Activated CD4-positive, alpha-beta T cell treated with anti-CD3 and anti-CD28 coated beads for 4 hours (primary cell): ENCODE measurements at regions not wholly inside any gene's neighbourhood (a gene's known extent, or its start where the extent isn't known, plus 50 kb on each side); places are given as distances from the start of the nearest gene placed in this dataset.
A peak's percentile ranks its signal among the peaks of the same experiment; 100 is the strongest.

Experiments
- DNase-seq, 2 donors: peaks; one replicate each; pipeline ENCODE4 v3.0.0-alpha.2; 2020

DNA sequence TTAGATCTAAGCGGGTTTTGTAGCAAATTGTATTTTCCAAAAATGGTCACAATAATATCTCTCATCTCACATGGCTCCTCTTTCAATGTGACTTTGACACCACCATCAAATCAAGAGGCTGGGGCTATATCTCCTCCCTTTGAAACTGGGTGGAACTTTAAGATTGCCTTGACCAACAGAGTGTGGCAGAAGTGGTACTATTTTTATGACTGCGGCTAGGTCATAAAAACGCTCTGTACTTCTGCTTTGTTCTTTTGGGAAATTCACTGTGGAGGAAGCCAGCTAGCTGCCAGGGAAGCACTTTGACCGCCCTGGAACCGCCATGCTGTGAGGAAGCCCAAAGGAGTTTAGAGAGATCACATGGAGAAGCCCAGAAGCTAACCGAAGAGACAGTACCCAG, 50.7 kb upstream of the ACOT11 start:
- DNase-seq, result no peak

DNA sequence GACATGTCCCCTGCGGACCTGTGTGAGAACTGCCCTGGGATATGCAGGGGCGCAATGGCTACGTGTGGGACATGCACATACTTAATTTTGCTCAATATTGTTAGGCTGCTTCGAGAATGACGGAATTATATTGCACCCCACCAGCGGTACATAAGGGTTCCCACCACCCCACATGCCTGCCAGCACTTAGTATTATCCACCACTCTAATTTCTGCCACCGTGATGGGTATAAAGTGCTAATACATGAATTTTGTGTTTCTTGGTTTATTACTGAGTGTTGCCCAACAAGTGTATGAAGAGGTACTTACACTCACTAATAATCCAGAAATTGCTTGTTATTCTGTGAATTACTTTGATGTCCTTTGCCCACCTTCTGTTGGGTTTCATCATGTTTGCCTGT, 52.1 kb upstream of the ACOT11 start:
- no peak for DNase-seq

GRCh38 chr1:54493608-54494007, 54.4 kb upstream of the ACOT11 start:
- no peak for DNase-seq

GRCh38 chr1:54490361-54491248, 57.4 kb upstream of the ACOT11 start:
- DNase-seq, result no peak

- DNase-seq, result no peak
Measured at GRCh38 chr1:54489627-54490250, 58.3 kb upstream of the ACOT11 start.

GRCh38 chr1:54488779-54489626, 59.0 kb upstream of the ACOT11 start:
- peak; percentile 63 to 68 for DNase-seq

- DNase-seq, result peak; percentile 70 to 77
Measured at GRCh38 chr1:54488065-54488750, 59.8 kb upstream of the ACOT11 start.

GRCh38 chr1:54487571-54488050, 60.4 kb upstream of the ACOT11 start:
- DNase-seq, result no peak

GRCh38 chr1:54486907-54487306, 61.1 kb upstream of the ACOT11 start:
- no peak for DNase-seq

GRCh38 chr1:54485416-54485815, 62.6 kb upstream of the ACOT11 start:
- DNase-seq, result no peak

- no peak for DNase-seq
Measured at GRCh38 chr1:54483875-54484437, 64.1 kb upstream of the ACOT11 start.

- no peak for DNase-seq
Measured at GRCh38 chr1:54481201-54481884, 66.7 kb upstream of the ACOT11 start.

GRCh38 chr1:54480525-54480848, 67.5 kb upstream of the ACOT11 start:
- no peak for DNase-seq

DNA sequence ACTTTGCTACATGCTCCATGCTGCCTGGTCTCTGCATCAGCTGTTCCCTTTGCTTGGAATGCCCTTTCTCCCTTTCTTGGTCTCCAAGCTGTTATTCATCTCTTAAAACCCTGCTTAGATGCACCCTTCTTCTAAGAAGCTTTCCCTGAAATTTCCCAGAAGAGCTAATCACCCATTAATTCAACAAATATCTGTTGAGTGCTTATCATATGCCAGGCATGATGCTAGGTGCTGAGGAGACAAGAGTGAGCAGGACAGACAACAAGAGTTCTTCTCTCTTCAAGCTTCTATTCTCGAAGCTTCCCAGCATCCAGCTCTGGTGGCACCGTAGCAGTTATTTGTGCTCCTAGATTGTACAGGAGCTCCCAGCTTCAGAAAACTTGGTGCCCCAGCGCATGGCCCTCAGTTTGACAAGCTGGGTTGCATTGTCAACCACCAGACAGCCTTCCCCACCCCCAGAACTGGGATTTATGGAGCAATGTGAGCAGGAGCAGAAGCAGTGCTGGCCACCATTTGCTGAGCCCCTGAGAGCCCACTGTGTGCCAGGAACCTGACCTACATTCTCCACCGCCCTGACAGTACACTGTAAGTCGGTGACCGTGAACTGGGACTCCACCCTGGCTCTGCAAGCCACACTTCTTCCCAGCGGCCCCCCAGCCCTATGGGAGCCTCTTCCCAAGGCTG, 68.0 kb upstream of the ACOT11 start:
- DNase-seq, result no peak

- no peak for DNase-seq
Measured at GRCh38 chr1:54479251-54479650, 68.8 kb upstream of the ACOT11 start.

DNA sequence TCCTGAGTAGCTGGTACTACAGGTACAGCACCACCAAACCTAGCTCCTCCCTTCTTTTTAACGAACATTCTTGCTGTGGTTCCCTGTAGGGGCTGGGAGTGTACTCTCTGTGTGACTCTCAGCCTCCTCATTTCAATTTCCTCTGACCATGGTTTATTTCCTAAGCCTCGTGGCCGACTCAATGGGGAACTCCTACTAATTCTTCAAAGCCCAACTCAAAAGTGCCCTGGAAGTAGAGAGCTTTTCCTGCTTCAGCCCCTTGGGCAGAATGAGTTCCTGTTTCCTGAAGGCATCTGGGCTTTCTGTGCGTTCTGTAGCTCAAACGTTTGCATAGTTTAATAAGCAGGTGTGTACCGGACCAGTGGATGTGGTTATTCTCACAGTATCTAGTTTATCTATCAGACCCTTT, 70.9 kb upstream of the ACOT11 start:
- no peak for DNase-seq

DNA sequence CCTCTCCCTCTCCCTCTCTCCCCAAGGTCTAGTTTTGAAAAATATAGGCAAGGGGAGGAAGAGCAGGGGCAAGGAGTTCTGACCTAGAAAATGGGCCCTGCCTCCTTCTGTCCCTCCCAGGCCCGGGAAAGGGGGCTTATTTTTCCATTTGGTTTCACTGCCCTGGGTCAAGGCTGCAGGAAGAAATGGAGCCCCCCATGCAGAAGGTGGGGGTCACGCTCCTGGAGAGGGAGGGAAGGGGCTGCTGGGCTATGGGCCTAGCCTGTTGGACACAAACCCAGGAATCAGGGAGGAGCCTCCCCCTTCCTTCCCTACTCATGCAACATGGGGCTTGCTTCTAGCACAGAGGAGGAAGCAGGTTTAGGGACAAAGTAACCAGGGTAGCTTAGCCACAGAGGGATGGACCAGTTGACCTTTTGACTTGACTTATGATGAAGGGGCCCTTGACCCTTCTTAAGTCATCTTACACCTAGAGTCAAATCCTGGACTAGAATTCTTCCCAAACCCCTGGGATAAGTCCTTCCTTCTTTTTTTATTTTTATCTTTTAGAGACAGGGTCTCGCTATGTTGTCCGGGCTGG, 70.4 kb upstream of the SSBP3 start:
- DNase-seq, result no peak

DNA sequence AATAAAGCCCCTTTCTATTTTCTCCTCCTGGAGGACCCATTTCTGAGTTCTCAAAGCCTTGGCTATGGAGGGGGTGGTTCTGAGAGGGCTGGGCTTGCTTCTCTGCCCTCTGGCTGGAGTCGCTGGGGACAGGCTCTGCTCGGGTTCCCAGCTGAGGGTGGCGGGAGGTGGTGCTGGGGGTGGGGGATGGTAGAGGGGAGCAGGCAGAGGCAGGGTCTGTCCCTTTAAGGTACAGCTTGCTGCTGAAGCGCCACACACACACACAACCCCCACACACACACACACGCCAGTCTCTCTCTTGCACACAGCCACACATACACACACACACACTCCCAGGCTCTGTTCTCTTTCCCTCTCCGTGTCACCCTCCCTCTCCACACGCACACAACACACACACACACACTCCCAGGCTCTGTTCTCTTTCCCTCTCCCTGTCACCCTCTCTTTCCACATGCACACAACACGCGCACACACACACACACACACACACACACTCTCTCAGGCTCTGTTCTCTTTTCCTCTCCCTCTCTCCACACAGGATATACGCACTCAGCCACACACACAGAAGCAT, 69.8 kb upstream of the SSBP3 start:
- no peak for DNase-seq

- peak in 1 of 2 donors; percentile 37 for DNase-seq
Measured at GRCh38 chr1:54475357-54475881, 69.2 kb upstream of the SSBP3 start.
